NCI-H226 (cell line): ENCODE measurements at regions not wholly inside any gene's neighbourhood (a gene's known extent, or its start where the extent isn't known, plus 50 kb on each side); places are given as distances from the start of the nearest gene placed in this dataset.

Source experiments
- DNase-seq: peaks from one replicate; pipeline ENCODE4 v3.0.0-alpha.2; 2015

GRCh38 chr18:55089610-55090009, 130.3 kb upstream of the CCDC68 start:
- no peak for DNase-seq

GRCh38 chr18:55088561-55088960, 129.3 kb upstream of the CCDC68 start:
- DNase-seq: no peak

- peak; percentile 39 for DNase-seq
Measured at GRCh38 chr18:55088000-55088401, 128.7 kb upstream of the CCDC68 start.

GRCh38 chr18:55086906-55087305, 127.6 kb upstream of the CCDC68 start:
- DNase-seq: no peak

GRCh38 chr18:55085557-55086285, 126.5 kb upstream of the CCDC68 start:
- no peak for DNase-seq

GRCh38 chr18:55084550-55084949, 125.3 kb upstream of the CCDC68 start:
- no peak for DNase-seq

- DNase-seq: peak; percentile 5
Measured at GRCh38 chr18:55083461-55083860, 124.2 kb upstream of the CCDC68 start.

- DNase-seq: no peak
Measured at GRCh38 chr18:55079481-55080355, 120.5 kb upstream of the CCDC68 start.

GRCh38 chr18:55079067-55079466, 119.8 kb upstream of the CCDC68 start:
- no peak for DNase-seq

GRCh38 chr18:55078303-55078932, 119.2 kb upstream of the CCDC68 start:
- DNase-seq: no peak

GRCh38 chr18:55076643-55077218, 117.5 kb upstream of the CCDC68 start:
- peak; percentile 5 for DNase-seq

GRCh38 chr18:55073834-55074233, 114.6 kb upstream of the CCDC68 start:
- DNase-seq: no peak

- DNase-seq: no peak
Measured at GRCh38 chr18:55073116-55073515, 113.9 kb upstream of the CCDC68 start.

- DNase-seq: no peak
Measured at GRCh38 chr18:55072698-55073097, 113.4 kb upstream of the CCDC68 start.

GRCh38 chr18:55072181-55072580, 112.9 kb upstream of the CCDC68 start:
- no peak for DNase-seq

- no peak for DNase-seq
Measured at GRCh38 chr18:55069497-55069896, 110.2 kb upstream of the CCDC68 start.

GRCh38 chr18:55064760-55065159, 105.5 kb upstream of the CCDC68 start:
- DNase-seq: no peak

- no peak for DNase-seq
Measured at GRCh38 chr18:55064073-55064472, 104.8 kb upstream of the CCDC68 start.

- no peak for DNase-seq
Measured at GRCh38 chr18:55054021-55054990, 95.0 kb upstream of the CCDC68 start.

GRCh38 chr18:55048892-55049291, 89.6 kb upstream of the CCDC68 start:
- peak; percentile 3 for DNase-seq

- peak; percentile 46 for DNase-seq
Measured at GRCh38 chr18:55047546-55047945, 88.3 kb upstream of the CCDC68 start.

- no peak for DNase-seq
Measured at GRCh38 chr18:55041366-55041765, 82.1 kb upstream of the CCDC68 start.
